ENCODE measurements at regions not wholly inside any gene's neighbourhood (a gene's known extent, or its start where the extent isn't known, plus 50 kb on each side); places are given as distances from the start of the nearest gene placed in this dataset.

- H3K27ac ChIP-seq = no peak overlapping the region
- ATAC-seq (no peak), DNase-seq (no peak)
- no peaks in the 10 kb centered on the region for H3K36me3 ChIP-seq (replicated peaks in 1 of 2; ENCODE audit: insufficient read depth in 1 of 2, low read depth in 2 of 2)
- H3K9me3 ChIP-seq = no peaks in the 10 kb centered on the region
- no peak overlapping the region for H3K4me3 ChIP-seq
- peaks cover 11% of the 10 kb centered on the region for H3K4me1 ChIP-seq
- WGBS, 2 donors = 91 to 93% methylated on average over 1 of the region's 1 CpG
- no peak for TF ChIP-seq POLR2A (IDR thresholded peaks at IDR 0.05)
- TF ChIP-seq CTCF (IDR thresholded peaks at IDR 0.05) = no peak
- intact Hi-C loops (cut with DNase I) = no loop called here
- H3K27me3 ChIP-seq = no peaks in the 10 kb centered on the region
These were observed 900.9 kb upstream of the EPHA5 start for GRCh38 chr4:66571145-66571695.

GRCh38 chr4:66569228-66569627, 898.9 kb upstream of the EPHA5 start:
- Histone ChIP-seq H3K27me3 (no peaks in the 10 kb centered on the region), H3K4me1 (peaks cover 2% of the 10 kb centered on the region), H3K27ac (no peak overlapping the region), H3K4me3 (no peak overlapping the region), H3K9me3 (no peaks in the 10 kb centered on the region), H3K36me3 (replicated peaks in 1 of 2; ENCODE audit: insufficient read depth in 1 of 2, low read depth in 2 of 2) (no peaks in the 10 kb centered on the region)
- TF ChIP-seq CTCF (IDR thresholded peaks at IDR 0.05) (no peak), POLR2A (IDR thresholded peaks at IDR 0.05) (no peak)
- intact Hi-C loops (cut with DNase I) = no loop called here
- no peak for ATAC-seq
- no peak for DNase-seq

GRCh38 chr4:66568431-66568830, 898.1 kb upstream of the EPHA5 start:
- H3K27ac ChIP-seq = no peak overlapping the region
- intact Hi-C loops (cut with DNase I) = no loop called here
- no peaks in the 10 kb centered on the region for H3K27me3 ChIP-seq
- WGBS, 2 donors = 82 to 83% methylated on average over 3 of the region's 3 CpGs
- no peak for ATAC-seq
- DNase-seq = no peak
- TF ChIP-seq CTCF (IDR thresholded peaks at IDR 0.05) (no peak), POLR2A (IDR thresholded peaks at IDR 0.05) (no peak)
- H3K9me3 ChIP-seq = no peaks in the 10 kb centered on the region
- no peaks in the 10 kb centered on the region for H3K4me1 ChIP-seq
- H3K4me3 ChIP-seq = no peak overlapping the region
- H3K36me3 ChIP-seq (replicated peaks in 1 of 2; ENCODE audit: insufficient read depth in 1 of 2, low read depth in 2 of 2) = no peaks in the 10 kb centered on the region

- no peaks in the 10 kb centered on the region for H3K27me3 ChIP-seq
- H3K36me3 ChIP-seq (replicated peaks in 1 of 2; ENCODE audit: insufficient read depth in 1 of 2, low read depth in 2 of 2) = no peaks in the 10 kb centered on the region
- TF ChIP-seq POLR2A (IDR thresholded peaks at IDR 0.05) (no peak), CTCF (IDR thresholded peaks at IDR 0.05) (no peak)
- ATAC-seq (no peak), DNase-seq (no peak)
- H3K27ac ChIP-seq = no peak overlapping the region
- 77 to 80% methylated on average over 2 of the region's 2 CpGs for WGBS, 2 donors
- no peaks in the 10 kb centered on the region for H3K4me1 ChIP-seq
- H3K4me3 ChIP-seq = no peak overlapping the region
- intact Hi-C loops (cut with DNase I) = no loop called here
- no peaks in the 10 kb centered on the region for H3K9me3 ChIP-seq
These were observed 897.7 kb upstream of the EPHA5 start for GRCh38 chr4:66568001-66568400.

GRCh38 chr4:66567551-66567950, 897.3 kb upstream of the EPHA5 start:
- DNase-seq = no peak
- no peak for TF ChIP-seq POLR2A (IDR thresholded peaks at IDR 0.05)
- TF ChIP-seq CTCF (IDR thresholded peaks at IDR 0.05) = no peak
- ATAC-seq = no peak
- Histone ChIP-seq H3K27ac (no peak overlapping the region), H3K9me3 (no peaks in the 10 kb centered on the region), H3K4me1 (no peaks in the 10 kb centered on the region), H3K36me3 (replicated peaks in 1 of 2; ENCODE audit: insufficient read depth in 1 of 2, low read depth in 2 of 2) (no peaks in the 10 kb centered on the region), H3K4me3 (no peak overlapping the region), H3K27me3 (no peaks in the 10 kb centered on the region)
- intact Hi-C loops (cut with DNase I) = no loop called here
